ENCODE measurements at regions not wholly inside any gene's neighbourhood (a gene's known extent, or its start where the extent isn't known, plus 50 kb on each side); places are given as distances from the start of the nearest gene placed in this dataset.
"Not testable (repeated sequence)": the region's sequence is repeated elsewhere in the genome, so short reads cannot be mapped to it uniquely, and the experiment has no call there.

DNA sequence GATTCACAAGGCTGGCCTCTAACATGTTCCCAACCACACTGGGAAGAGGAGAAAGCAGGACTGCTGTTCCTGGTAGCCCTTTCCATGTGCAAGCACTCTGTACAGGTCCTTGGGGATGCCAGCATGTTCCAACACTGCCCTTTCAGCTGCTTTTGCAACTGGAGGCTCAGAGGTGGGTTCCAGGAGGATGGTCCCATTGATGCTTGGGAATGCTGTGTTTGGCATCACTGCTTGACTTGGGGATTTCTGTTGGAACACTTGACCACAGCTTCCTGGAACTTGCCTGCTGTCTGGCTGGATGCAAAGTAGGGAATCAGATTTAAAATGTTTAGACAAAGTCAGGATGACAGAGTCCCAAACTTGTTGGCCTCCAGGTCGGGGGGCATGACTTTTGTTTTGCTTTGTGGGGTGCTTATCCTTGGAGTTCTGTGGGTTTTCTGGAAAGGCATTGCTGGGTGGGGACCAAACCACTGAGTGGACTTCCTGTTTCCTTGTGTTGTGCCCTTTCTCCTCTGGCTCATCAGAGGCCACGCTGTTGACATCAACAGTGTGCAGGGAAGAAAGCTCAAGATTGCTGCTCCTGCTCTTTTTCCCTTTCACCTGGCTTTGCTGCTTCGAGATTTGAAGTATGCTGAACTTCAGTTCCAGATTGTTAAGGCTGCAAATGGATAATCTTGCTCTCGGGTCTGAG is 148.5 kb upstream of the RPS23 start:
- no peak for DNase-seq (ENCODE audit: low spot score)
- in situ Hi-C loops (cut with MboI; ENCODE audit: low pct_unique_long_range_greater_than_20kb, low sequenced_read_pairs, unreplicated experiment) = no loop called here
- TF ChIP-seq, protein P1, sequence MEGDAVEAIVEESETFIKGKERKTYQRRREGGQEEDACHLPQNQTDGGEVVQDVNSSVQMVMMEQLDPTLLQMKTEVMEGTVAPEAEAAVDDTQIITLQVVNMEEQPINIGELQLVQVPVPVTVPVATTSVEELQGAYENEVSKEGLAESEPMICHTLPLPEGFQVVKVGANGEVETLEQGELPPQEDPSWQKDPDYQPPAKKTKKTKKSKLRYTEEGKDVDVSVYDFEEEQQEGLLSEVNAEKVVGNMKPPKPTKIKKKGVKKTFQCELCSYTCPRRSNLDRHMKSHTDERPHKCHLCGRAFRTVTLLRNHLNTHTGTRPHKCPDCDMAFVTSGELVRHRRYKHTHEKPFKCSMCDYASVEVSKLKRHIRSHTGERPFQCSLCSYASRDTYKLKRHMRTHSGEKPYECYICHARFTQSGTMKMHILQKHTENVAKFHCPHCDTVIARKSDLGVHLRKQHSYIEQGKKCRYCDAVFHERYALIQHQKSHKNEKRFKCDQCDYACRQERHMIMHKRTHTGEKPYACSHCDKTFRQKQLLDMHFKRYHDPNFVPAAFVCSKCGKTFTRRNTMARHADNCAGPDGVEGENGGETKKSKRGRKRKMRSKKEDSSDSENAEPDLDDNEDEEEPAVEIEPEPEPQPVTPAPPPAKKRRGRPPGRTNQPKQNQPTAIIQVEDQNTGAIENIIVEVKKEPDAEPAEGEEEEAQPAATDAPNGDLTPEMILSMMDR (IDR thresholded peaks at IDR 0.05; ENCODE audit: extremely low read depth, insufficient read depth, missing control alignments) = no peak

DNA sequence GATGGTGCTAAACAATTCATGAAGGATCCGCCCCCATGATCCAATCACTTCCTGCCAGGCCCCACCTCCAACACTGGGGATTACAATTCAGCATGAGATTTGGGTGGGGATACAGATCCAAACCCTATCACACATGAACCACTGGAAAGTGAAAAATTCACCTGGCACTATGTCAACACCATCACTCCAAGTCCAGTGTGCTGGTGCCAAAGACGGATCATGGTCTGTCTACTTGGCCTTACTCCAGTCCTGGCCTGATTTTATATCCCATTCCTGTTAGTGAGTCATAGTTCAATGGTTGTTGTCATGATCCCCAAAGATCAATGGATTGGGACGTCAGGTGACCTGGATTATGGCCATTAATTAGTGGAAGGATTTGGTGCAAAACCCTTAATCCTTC is 147.4 kb upstream of the RPS23 start:
- TF ChIP-seq, protein P1 (IDR thresholded peaks at IDR 0.05; ENCODE audit: extremely low read depth, insufficient read depth, missing control alignments) = no peak

DNA sequence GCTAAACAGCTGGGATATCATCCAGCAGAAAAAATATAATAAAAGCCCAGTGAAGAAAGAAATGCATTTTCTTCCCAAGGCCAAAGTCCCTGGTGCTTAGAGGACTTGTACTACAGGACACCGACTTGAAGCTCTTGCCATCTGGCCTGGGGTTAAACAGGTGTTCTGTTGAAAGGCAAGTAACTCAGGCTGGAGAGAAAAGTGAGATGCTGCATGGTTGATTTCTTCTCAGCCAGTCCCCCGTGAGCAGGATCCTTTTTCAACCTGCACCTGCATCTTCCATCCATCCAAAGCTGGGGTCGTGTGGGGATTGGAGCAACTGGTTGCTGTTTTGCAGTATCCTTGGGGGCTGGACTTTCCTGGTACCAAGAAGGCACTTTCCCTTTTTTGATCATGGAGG is 146.1 kb upstream of the RPS23 start:
- TF ChIP-seq, protein P1 (IDR thresholded peaks at IDR 0.05; ENCODE audit: extremely low read depth, insufficient read depth, missing control alignments) = no peak
- no peak for DNase-seq (ENCODE audit: low spot score)
- in situ Hi-C loops (cut with MboI; ENCODE audit: low pct_unique_long_range_greater_than_20kb, low sequenced_read_pairs, unreplicated experiment) = no loop called here

More for the DNA sequence above, 147.4 kb upstream of the RPS23 start:
- in situ Hi-C loops (cut with MboI; ENCODE audit: low pct_unique_long_range_greater_than_20kb, low sequenced_read_pairs, unreplicated experiment) = no loop called here
- DNase-seq (ENCODE audit: low spot score) = no peak

DNA sequence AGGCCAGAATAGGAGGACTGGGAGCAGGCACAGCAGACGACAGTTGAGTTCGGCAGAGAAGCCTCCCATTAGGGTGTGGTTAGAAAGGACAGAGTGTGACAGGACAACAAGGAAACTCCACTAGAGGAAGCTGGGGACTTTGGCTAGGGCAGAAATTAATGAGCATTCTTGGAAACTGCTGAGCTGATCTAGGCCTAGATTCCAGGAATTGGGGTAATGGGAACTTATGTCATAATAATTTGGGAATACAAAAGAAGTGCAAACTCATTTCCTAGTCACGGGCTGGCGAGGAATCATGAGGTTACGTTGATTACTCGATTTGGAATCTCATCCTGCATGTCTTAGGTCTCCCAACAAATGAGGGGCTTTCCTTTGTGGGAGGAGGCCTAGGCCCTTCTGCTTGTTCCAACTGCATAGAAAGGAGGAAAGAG is 144.6 kb upstream of the RPS23 start:
- DNase-seq (ENCODE audit: low spot score) = no peak
- TF ChIP-seq, protein P1 (IDR thresholded peaks at IDR 0.05; ENCODE audit: extremely low read depth, insufficient read depth, missing control alignments) = no peak
- in situ Hi-C loops (cut with MboI; ENCODE audit: low pct_unique_long_range_greater_than_20kb, low sequenced_read_pairs, unreplicated experiment) = no loop called here

DNA sequence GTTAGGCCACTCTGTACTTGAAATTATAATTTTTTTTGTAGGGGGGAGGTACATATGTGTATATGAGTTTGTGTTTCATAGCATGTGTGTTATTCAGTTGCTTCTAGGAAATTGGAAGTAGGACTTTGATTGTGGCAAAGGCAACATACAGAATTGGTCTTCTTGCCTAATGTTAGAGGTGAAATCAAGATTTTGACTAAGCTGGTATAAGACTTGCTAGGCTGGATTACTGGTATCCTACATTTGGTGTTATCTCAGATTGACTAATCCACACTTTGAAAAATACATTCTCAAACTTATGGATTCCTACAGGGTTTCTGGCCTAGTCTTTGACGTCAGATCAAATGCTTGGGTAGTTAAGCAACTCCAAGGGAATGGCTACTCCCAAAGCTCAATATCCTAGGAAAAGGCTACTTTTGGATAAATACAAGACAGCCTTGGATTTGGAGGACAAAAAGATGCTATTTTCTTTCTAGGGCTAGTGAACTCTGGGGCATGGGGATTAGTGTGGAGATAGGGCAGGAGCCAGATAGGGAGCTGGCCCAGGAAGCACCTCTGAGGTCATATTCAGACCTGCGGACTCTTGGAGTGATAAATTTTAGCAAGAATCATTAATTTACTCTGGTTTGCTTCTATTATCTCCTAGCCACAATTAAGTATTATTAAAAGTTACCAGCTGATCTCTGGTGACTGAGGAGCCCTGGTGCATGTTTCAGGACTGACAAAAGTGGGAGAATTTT is 144.0 kb upstream of the RPS23 start:
- no peak for DNase-seq (ENCODE audit: low spot score)
- TF ChIP-seq, protein P1 (IDR thresholded peaks at IDR 0.05; ENCODE audit: extremely low read depth, insufficient read depth, missing control alignments) = no peak
- in situ Hi-C loops (cut with MboI; ENCODE audit: low pct_unique_long_range_greater_than_20kb, low sequenced_read_pairs, unreplicated experiment) = no loop called here

DNA sequence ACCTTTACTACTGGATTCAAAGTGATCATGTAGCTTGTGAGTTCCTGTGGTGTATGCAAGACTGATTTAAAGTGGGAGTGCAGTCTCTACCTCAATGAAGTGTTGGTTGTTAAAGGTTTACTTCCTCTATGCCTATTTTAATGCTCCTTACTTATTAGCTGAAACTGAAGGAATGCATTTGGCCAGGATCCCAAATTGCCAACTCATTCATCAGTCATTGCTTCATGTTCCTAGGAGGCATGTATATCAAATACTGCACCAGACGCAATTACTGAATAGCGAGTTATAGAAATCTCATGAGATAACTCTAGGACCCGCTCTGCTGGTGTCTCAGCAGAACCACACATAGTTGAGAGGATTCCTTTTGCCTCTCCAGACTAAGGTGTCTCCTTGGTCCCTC is 143.0 kb upstream of the RPS23 start:
- in situ Hi-C loops (cut with MboI; ENCODE audit: low pct_unique_long_range_greater_than_20kb, low sequenced_read_pairs, unreplicated experiment) = no loop called here
- DNase-seq (ENCODE audit: low spot score) = no peak
- TF ChIP-seq, protein P1 (IDR thresholded peaks at IDR 0.05; ENCODE audit: extremely low read depth, insufficient read depth, missing control alignments) = no peak

DNA sequence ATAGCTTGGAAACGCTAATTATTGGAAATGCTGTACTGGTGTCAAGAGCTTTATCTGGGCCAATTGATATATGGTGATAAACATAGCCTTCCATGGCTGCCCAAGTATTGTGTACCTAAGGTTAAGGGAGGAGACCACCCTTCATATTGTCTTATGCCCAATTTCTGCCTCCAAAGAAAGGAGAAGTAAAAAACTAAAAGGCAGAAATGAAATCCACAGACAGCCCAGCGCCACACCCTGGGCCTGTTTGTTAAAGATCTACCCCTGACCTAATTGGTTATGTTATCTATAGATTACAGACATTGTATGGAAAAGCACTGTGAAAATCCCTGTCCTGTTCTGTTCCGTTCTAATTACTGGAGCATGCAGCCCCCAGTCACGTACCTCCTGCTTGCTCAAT is 142.4 kb upstream of the RPS23 start:
- DNase-seq (ENCODE audit: low spot score); in situ Hi-C loops (cut with MboI; ENCODE audit: low pct_unique_long_range_greater_than_20kb, low sequenced_read_pairs, unreplicated experiment): not testable (repeated sequence)
